WTC11 (cell line): ENCODE measurements at regions not wholly inside any gene's neighbourhood (a gene's known extent, or its start where the extent isn't known, plus 50 kb on each side); places are given as distances from the start of the nearest gene placed in this dataset.

Experiments
- ATAC-seq: fragments of 200-7000 bp; cut with Tn5 transposase; 2 replicates; pipeline ENCODE4 v1.10.0; 2021; ENCODE audit warnings: mild to moderate bottlenecking, moderate library complexity
- CTCF ChIA-PET: fragments of 300-600 bp; sonication (Branson Sonifier 250); formaldehyde crosslinking; loops from one replicate; lab custom pipeline; 2021; ENCODE audit warnings: antibody characterized with exemption; lab: Charles Lee
- POLR2A ChIA-PET: fragments of 350-600 bp; sonication (Branson Sonifier 250); formaldehyde crosslinking; loops from one replicate; lab custom pipeline; 2021; ENCODE audit warnings: antibody characterized with exemption; lab: Charles Lee
- DNase-seq: peaks from one replicate; pipeline ENCODE4 v3.0.0; 2021; ENCODE audit warnings: low spot score
- H3K27ac Mint-ChIP-seq: 2 replicates; pipeline ENCODE4 v1.8.0; 2021; ENCODE audit warnings: mixed read lengths
- H3K27me3 Mint-ChIP-seq: 2 replicates; pipeline ENCODE4 v1.8.0; 2021; ENCODE audit warnings: low read depth, mild to moderate bottlenecking, moderate library complexity, mixed read lengths
- H3K36me3 Mint-ChIP-seq: 2 replicates; pipeline ENCODE4 v1.8.0; 2021; ENCODE audit warnings: mixed read lengths
- H3K4me1 Mint-ChIP-seq: 2 replicates; pipeline ENCODE4 v1.8.0; 2022; ENCODE audit warnings: mixed read lengths
- H3K4me3 Mint-ChIP-seq: 2 replicates; pipeline ENCODE4 v1.8.0; 2021; ENCODE audit warnings: mild to moderate bottlenecking, moderate library complexity, mixed read lengths
- H3K9me3 Mint-ChIP-seq: 2 replicates; pipeline ENCODE4 v1.8.0; 2021; ENCODE audit warnings: mixed read lengths
- AR ChIP-seq: fragments of 250-450 bp; sonication (Bioruptor Pico); IDR thresholded peaks from 2 replicates; pipeline ENCODE4 v1.9.0; 2021; ENCODE audit warnings: mild to moderate bottlenecking
- CBFB ChIP-seq: sonication (generic); formaldehyde crosslinking; IDR thresholded peaks from 2 replicates; pipeline ENCODE4 v1.8.1; 2022; ENCODE audit warnings: mild to moderate bottlenecking, low read depth, missing genetic modification reagents
- CDX4 ChIP-seq: fragments of 250-450 bp; sonication (Bioruptor Pico); IDR thresholded peaks from 2 replicates; pipeline ENCODE4 v1.9.0; 2021; ENCODE audit warnings: moderate library complexity, mild to moderate bottlenecking, inconsistent platforms, borderline replicate concordance
- CREM ChIP-seq: sonication (generic); formaldehyde crosslinking; IDR thresholded peaks from 2 replicates; pipeline ENCODE4 v1.8.1; 2022; ENCODE audit warnings: mild to moderate bottlenecking, missing genetic modification reagents, moderate library complexity
- FOXJ3 ChIP-seq: sonication (generic); formaldehyde crosslinking; IDR thresholded peaks from 2 replicates; pipeline ENCODE4 v1.9.0; 2021; ENCODE audit warnings: missing genetic modification reagents, mild to moderate bottlenecking, borderline replicate concordance
- FOXK1 ChIP-seq: sonication (generic); formaldehyde crosslinking; IDR thresholded peaks from 2 replicates; pipeline ENCODE4 v1.8.0; 2022; ENCODE audit warnings: mild to moderate bottlenecking, moderate library complexity, missing genetic modification reagents
- JAZF1 ChIP-seq: fragments of 250-450 bp; sonication (Bioruptor Pico); IDR thresholded peaks from 2 replicates; pipeline ENCODE4 v1.9.0; 2021; ENCODE audit warnings: moderate library complexity, mild to moderate bottlenecking, inconsistent platforms
- KAT7 ChIP-seq: sonication (generic); formaldehyde crosslinking; IDR thresholded peaks from 2 replicates; pipeline ENCODE4 v1.8.1; 2023; ENCODE audit warnings: missing genetic modification reagents, mild to moderate bottlenecking, borderline replicate concordance
- NFYB ChIP-seq: sonication (generic); formaldehyde crosslinking; conservative IDR thresholded peaks from 2 replicates; pipeline ENCODE4 v1.8.0; 2022; ENCODE audit warnings: low read depth, missing genetic modification reagents
- SOX15 ChIP-seq: fragments of 250-450 bp; sonication (Bioruptor Pico); IDR thresholded peaks from 2 replicates; pipeline ENCODE4 v1.9.0; 2021; ENCODE audit warnings: mild to moderate bottlenecking
- TEAD4 ChIP-seq: sonication (generic); formaldehyde crosslinking; IDR thresholded peaks from 2 replicates; pipeline ENCODE4 v1.8.0; 2022; ENCODE audit warnings: mild to moderate bottlenecking, missing genetic modification reagents
- ZNF121 ChIP-seq: sonication (generic); formaldehyde crosslinking; IDR thresholded peaks from 2 replicates; pipeline ENCODE4 v1.8.0; 2023; ENCODE audit warnings: missing genetic modification reagents
- ZNF219 ChIP-seq: sonication (generic); formaldehyde crosslinking; IDR thresholded peaks from 2 replicates; pipeline ENCODE4 v1.8.0; 2023; ENCODE audit warnings: missing genetic modification reagents, mild to moderate bottlenecking, borderline replicate concordance
- ZNF532 ChIP-seq: fragments of 250-450 bp; sonication (Bioruptor Pico); IDR thresholded peaks from 2 replicates; pipeline ENCODE4 v1.9.0; 2021; ENCODE audit warnings: mild to moderate bottlenecking, borderline replicate concordance
- TF ChIP-seq, protein P1 (sequence below): sonication (generic); formaldehyde crosslinking; IDR thresholded peaks from 2 replicates; pipeline ENCODE4 v1.8.0; 2023; ENCODE audit warnings: missing genetic modification reagents, mild to moderate bottlenecking, borderline replicate concordance
- TF ChIP-seq, protein P2 (sequence below): fragments of 250-450 bp; sonication (Bioruptor Pico); IDR thresholded peaks from 2 replicates; pipeline ENCODE4 v2.1.2; 2022; ENCODE audit warnings: mild to moderate bottlenecking, moderate library complexity
- TF ChIP-seq, protein P3 (sequence below): sonication (generic); formaldehyde crosslinking; IDR thresholded peaks from 2 replicates; pipeline ENCODE4 v1.8.1; 2023; ENCODE audit warnings: mild to moderate bottlenecking, missing genetic modification reagents

DNA sequence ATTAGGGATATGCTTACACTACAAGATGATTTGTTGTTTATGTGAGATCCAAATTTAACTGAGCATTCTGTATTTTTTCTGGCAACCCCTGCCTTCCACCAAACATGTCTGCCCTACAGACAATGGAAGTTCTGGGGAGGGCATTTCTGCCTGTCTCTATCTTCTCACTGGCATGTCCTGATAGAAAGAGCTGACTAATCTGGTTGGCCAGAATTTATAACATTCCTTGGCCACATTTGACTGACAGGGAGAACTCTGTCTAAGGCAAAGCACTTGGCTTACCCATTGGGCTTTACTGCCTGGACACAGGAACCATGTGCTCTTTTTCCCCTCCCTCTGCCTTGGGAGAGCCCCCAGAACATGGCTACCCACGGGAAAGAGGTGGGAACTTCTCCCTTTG, 70.6 kb upstream of the TMEM178A start:
- no peak overlapping the region for H3K27ac Mint-ChIP-seq
- TF ChIP-seq FOXK1 (CRISPR knock-in tag) (no peak), CBFB (CRISPR knock-in tag) (no peak), ZNF121 (CRISPR knock-in tag) (no peak), JAZF1 (CRISPR knock-in tag) (no peak), ZNF532 (no peak), NFYB (CRISPR knock-in tag) (no peak), CDX4 (CRISPR knock-in tag) (no peak), SOX15 (CRISPR knock-in tag) (no peak), FOXJ3 (CRISPR knock-in tag) (no peak), TEAD4 (CRISPR knock-in tag) (no peak), CREM (no peak), AR (CRISPR knock-in tag) (no peak), ZNF219 (CRISPR knock-in tag) (no peak), KAT7 (CRISPR knock-in tag) (no peak)
- TF ChIP-seq, protein P1, sequence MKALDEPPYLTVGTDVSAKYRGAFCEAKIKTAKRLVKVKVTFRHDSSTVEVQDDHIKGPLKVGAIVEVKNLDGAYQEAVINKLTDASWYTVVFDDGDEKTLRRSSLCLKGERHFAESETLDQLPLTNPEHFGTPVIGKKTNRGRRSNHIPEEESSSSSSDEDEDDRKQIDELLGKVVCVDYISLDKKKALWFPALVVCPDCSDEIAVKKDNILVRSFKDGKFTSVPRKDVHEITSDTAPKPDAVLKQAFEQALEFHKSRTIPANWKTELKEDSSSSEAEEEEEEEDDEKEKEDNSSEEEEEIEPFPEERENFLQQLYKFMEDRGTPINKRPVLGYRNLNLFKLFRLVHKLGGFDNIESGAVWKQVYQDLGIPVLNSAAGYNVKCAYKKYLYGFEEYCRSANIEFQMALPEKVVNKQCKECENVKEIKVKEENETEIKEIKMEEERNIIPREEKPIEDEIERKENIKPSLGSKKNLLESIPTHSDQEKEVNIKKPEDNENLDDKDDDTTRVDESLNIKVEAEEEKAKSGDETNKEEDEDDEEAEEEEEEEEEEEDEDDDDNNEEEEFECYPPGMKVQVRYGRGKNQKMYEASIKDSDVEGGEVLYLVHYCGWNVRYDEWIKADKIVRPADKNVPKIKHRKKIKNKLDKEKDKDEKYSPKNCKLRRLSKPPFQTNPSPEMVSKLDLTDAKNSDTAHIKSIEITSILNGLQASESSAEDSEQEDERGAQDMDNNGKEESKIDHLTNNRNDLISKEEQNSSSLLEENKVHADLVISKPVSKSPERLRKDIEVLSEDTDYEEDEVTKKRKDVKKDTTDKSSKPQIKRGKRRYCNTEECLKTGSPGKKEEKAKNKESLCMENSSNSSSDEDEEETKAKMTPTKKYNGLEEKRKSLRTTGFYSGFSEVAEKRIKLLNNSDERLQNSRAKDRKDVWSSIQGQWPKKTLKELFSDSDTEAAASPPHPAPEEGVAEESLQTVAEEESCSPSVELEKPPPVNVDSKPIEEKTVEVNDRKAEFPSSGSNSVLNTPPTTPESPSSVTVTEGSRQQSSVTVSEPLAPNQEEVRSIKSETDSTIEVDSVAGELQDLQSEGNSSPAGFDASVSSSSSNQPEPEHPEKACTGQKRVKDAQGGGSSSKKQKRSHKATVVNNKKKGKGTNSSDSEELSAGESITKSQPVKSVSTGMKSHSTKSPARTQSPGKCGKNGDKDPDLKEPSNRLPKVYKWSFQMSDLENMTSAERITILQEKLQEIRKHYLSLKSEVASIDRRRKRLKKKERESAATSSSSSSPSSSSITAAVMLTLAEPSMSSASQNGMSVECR (CRISPR knock-in tag) = no peak
- TF ChIP-seq, protein P2, sequence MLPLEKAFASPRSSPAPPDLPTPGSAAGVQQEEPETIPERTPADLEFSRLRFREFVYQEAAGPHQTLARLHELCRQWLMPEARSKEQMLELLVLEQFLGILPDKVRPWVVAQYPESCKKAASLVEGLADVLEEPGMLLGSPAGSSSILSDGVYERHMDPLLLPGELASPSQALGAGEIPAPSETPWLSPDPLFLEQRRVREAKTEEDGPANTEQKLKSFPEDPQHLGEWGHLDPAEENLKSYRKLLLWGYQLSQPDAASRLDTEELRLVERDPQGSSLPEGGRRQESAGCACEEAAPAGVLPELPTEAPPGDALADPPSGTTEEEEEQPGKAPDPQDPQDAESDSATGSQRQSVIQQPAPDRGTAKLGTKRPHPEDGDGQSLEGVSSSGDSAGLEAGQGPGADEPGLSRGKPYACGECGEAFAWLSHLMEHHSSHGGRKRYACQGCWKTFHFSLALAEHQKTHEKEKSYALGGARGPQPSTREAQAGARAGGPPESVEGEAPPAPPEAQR (CRISPR knock-in tag) = no peak
- TF ChIP-seq, protein P3, sequence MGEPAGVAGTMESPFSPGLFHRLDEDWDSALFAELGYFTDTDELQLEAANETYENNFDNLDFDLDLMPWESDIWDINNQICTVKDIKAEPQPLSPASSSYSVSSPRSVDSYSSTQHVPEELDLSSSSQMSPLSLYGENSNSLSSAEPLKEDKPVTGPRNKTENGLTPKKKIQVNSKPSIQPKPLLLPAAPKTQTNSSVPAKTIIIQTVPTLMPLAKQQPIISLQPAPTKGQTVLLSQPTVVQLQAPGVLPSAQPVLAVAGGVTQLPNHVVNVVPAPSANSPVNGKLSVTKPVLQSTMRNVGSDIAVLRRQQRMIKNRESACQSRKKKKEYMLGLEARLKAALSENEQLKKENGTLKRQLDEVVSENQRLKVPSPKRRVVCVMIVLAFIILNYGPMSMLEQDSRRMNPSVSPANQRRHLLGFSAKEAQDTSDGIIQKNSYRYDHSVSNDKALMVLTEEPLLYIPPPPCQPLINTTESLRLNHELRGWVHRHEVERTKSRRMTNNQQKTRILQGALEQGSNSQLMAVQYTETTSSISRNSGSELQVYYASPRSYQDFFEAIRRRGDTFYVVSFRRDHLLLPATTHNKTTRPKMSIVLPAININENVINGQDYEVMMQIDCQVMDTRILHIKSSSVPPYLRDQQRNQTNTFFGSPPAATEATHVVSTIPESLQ (CRISPR knock-in tag) = no peak
- TF ChIP-seq, all 79 proteins: peak for 0
- DNase-seq (no peak), ATAC-seq (no peak)
- ChIA-PET POLR2A (no interaction called here), CTCF (interaction anchor here (1.3 kb wide), 1 partner anchor 135 kb away, joined by 3 read pairs; no protein-coding TSS in a partner anchor)
- Mint-ChIP-seq H3K9me3 (no peaks in the 10 kb centered on the region), H3K36me3 (no peaks in the 10 kb centered on the region), H3K4me3 (no peak overlapping the region), H3K27me3 (no peaks in the 10 kb centered on the region), H3K4me1 (peaks cover 12% of the 10 kb centered on the region)
